ENCODE measurements at regions not wholly inside any gene's neighbourhood (a gene's known extent, or its start where the extent isn't known, plus 50 kb on each side); places are given as distances from the start of the nearest gene placed in this dataset.

DNA sequence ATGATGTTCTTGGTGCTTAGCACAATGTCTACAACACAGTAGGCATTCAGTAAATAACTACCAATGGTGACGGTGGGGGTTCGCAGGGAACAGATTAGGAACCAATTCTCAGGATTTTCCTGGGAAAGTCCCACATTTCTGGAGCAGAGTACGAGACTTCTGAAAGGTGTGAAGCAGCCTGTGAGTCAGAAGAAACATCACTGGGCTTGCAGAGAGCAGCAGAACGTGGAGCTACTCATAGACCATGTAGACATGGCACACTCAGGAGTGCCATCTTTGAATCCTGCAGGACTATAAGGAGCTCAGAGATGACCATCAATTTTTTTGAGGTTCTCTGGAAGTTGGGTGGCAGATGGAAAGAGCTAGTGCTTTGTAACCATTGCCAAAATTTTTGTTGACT is 106.6 kb upstream of the ANKRD55 start:
- POLR2A ChIA-PET = interaction anchor here (1.4 kb wide), 1 partner anchor 11 kb away, joined by 4 read pairs; no protein-coding TSS in a partner anchor
- intact Hi-C loops (cut with micrococcal nuclease; ENCODE audit: unreplicated experiment) (no loop called here), in situ Hi-C loops (cut with HindIII; ENCODE audit: extremely low pct_ligation_motif_present, low pct_unique_long_range_greater_than_20kb) (no loop called here)
- peaks cover 12% of the 10 kb centered on the region for H3K9me3 ChIP-seq (ENCODE audit: low read length)
- H3K36me3 ChIP-seq (replicated peaks in 1 of 2; ENCODE audit: control insufficient read depth in 1 of 2, insufficient read depth in 2 of 2, low read length in 2 of 2) = no peaks in the 10 kb centered on the region
- no peak overlapping the region for H3K4me3 ChIP-seq (replicated peaks in 1 of 3; ENCODE audit: insufficient read depth in 1 of 3, low read depth in 2 of 3, low read length in 3 of 3)
- CTCF ChIA-PET (ENCODE audit: low intra/inter-chr PET ratio, low total read pairs) = no interaction called here
- H3K4me2 ChIP-seq (ENCODE audit: low read depth, low read length) = no peak overlapping the region
- peaks cover 7% of the 10 kb centered on the region for H3K4me1 ChIP-seq (ENCODE audit: insufficient read depth, low read length)
- H3K79me2 ChIP-seq (ENCODE audit: insufficient read depth, low read length) = no peaks in the 10 kb centered on the region
- ATAC-seq (no peak), FAIRE-seq (no peak), DNase-seq (ENCODE audit: low spot score) (no peak)
- no peak overlapping the region for H3K9ac ChIP-seq (ENCODE audit: insufficient read depth, low read depth, low read length)
- 84% methylated on average over 4 of the region's 4 CpGs for WGBS (ENCODE audit: low lambda C conversion rate)
- no TSS peak for BruUV-seq (replicated peaks)
- no peak overlapping the region for H3K27ac ChIP-seq (ENCODE audit: extremely low read length, insufficient read depth, low read length)
- H3K27me3 ChIP-seq (ENCODE audit: control insufficient read depth in 1 of 2, insufficient read depth in 2 of 2, low read length in 2 of 2) = no peaks in the 10 kb centered on the region
- no peak overlapping the region for H2AFZ ChIP-seq (ENCODE audit: low read length)
- TF ChIP-seq ZNF777 (CRISPR knock-in tag; IDR thresholded peaks at IDR 0.05) (no peak), NFIC (IDR thresholded peaks at IDR 0.05; ENCODE audit: low read length) (no peak), ZNF704 (CRISPR knock-in tag; IDR thresholded peaks at IDR 0.05; ENCODE audit: borderline replicate concordance) (no peak), ZNF615 (CRISPR knock-in tag; IDR thresholded peaks at IDR 0.05; ENCODE audit: borderline replicate concordance) (no peak), SYNCRIP (IDR thresholded peaks at IDR 0.05; ENCODE audit: insufficient read depth, low read depth, low read length) (no peak), ZNF749 (CRISPR knock-in tag; IDR thresholded peaks at IDR 0.05; ENCODE audit: borderline replicate concordance) (no peak), RFX3 (CRISPR knock-in tag; IDR thresholded peaks at IDR 0.05) (no peak), ZNF546 (CRISPR knock-in tag; conservative IDR thresholded peaks at IDR 0.05) (no peak), ISX (CRISPR knock-in tag; conservative IDR thresholded peaks at IDR 0.05) (no peak), MTF2 (CRISPR knock-in tag; IDR thresholded peaks at IDR 0.05; ENCODE audit: borderline replicate concordance) (no peak), ZNF136 (CRISPR knock-in tag; IDR thresholded peaks at IDR 0.05; ENCODE audit: low read depth) (no peak), KLF11 (CRISPR knock-in tag; IDR thresholded peaks at IDR 0.05) (no peak), MTF1 (CRISPR knock-in tag; IDR thresholded peaks at IDR 0.05) (no peak)
- TF ChIP-seq, protein P1, sequence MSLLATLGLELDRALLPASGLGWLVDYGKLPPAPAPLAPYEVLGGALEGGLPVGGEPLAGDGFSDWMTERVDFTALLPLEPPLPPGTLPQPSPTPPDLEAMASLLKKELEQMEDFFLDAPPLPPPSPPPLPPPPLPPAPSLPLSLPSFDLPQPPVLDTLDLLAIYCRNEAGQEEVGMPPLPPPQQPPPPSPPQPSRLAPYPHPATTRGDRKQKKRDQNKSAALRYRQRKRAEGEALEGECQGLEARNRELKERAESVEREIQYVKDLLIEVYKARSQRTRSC (CRISPR knock-in tag; IDR thresholded peaks at IDR 0.05; ENCODE audit: low read depth) = no peak
- TF ChIP-seq, protein P2, sequence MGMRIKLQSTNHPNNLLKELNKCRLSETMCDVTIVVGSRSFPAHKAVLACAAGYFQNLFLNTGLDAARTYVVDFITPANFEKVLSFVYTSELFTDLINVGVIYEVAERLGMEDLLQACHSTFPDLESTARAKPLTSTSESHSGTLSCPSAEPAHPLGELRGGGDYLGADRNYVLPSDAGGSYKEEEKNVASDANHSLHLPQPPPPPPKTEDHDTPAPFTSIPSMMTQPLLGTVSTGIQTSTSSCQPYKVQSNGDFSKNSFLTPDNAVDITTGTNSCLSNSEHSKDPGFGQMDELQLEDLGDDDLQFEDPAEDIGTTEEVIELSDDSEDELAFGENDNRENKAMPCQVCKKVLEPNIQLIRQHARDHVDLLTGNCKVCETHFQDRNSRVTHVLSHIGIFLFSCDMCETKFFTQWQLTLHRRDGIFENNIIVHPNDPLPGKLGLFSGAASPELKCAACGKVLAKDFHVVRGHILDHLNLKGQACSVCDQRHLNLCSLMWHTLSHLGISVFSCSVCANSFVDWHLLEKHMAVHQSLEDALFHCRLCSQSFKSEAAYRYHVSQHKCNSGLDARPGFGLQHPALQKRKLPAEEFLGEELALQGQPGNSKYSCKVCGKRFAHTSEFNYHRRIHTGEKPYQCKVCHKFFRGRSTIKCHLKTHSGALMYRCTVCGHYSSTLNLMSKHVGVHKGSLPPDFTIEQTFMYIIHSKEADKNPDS (CRISPR knock-in tag; IDR thresholded peaks at IDR 0.05) = no peak
- TF ChIP-seq, protein P3, sequence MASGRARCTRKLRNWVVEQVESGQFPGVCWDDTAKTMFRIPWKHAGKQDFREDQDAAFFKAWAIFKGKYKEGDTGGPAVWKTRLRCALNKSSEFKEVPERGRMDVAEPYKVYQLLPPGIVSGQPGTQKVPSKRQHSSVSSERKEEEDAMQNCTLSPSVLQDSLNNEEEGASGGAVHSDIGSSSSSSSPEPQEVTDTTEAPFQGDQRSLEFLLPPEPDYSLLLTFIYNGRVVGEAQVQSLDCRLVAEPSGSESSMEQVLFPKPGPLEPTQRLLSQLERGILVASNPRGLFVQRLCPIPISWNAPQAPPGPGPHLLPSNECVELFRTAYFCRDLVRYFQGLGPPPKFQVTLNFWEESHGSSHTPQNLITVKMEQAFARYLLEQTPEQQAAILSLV (CRISPR knock-in tag; IDR thresholded peaks at IDR 0.05; ENCODE audit: borderline replicate concordance) = no peak
- TF ChIP-seq, protein P4, sequence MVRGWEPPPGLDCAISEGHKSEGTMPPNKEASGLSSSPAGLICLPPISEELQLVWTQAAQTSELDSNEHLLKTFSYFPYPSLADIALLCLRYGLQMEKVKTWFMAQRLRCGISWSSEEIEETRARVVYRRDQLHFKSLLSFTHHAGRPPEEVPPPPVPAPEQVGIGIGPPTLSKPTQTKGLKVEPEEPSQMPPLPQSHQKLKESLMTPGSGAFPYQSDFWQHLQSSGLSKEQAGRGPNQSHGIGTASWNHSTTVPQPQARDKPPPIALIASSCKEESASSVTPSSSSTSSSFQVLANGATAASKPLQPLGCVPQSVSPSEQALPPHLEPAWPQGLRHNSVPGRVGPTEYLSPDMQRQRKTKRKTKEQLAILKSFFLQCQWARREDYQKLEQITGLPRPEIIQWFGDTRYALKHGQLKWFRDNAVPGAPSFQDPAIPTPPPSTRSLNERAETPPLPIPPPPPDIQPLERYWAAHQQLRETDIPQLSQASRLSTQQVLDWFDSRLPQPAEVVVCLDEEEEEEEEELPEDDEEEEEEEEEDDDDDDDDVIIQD (CRISPR knock-in tag; IDR thresholded peaks at IDR 0.05; ENCODE audit: low read depth) = no peak
- H4K20me1 ChIP-seq (ENCODE audit: insufficient read depth, low read length) = no peaks in the 10 kb centered on the region

Measured in HepG2 (cell line).